ENCODE measurements at regions not wholly inside any gene's neighbourhood (a gene's known extent, or its start where the extent isn't known, plus 50 kb on each side); places are given as distances from the start of the nearest gene placed in this dataset.

DNA sequence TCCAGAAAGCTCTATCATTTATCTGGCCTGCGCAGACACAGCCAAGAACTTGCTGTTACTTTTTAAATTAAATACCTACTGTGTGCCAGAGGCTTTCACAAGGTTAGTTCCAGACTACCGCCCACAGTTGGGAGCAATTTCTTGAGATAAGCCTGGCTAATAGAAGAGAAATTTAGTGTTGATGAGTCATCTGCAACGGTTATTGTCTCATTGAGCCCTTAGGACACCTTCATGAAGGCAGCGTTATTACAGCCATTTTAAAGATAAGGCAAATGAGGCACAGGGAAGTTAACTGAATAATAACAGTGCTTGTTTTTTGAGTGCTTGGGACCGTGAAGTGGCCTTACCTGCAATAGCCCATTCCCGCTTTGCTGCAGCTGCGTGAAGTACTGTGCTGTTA is 292.9 kb upstream of the MSX2 start:
- TF ChIP-seq TAF1 (IDR thresholded peaks at IDR 0.05; ENCODE audit: borderline replicate concordance, low read depth, low read length), result no peak
- TF ChIP-seq POLR2A (IDR thresholded peaks at IDR 0.05; ENCODE audit: low read depth, low read length), result no peak
- TF ChIP-seq POLR2AphosphoS5 (IDR thresholded peaks at IDR 0.05; ENCODE audit: low read depth, low read length), result no peak

All from GM12892 (cell line).